22Rv1 (cell line): ENCODE measurements at regions not wholly inside any gene's neighbourhood (a gene's known extent, or its start where the extent isn't known, plus 50 kb on each side); places are given as distances from the start of the nearest gene placed in this dataset.

Source experiments
- H3K27ac ChIP-seq: fragments of 450-650 bp; 2 replicates; pipeline ENCODE4 v1.5.1; 2017
- CTCF ChIP-seq: fragments of 450-650 bp; IDR thresholded peaks from 2 replicates; pipeline ENCODE4 v1.5.1; 2017; ENCODE audit warnings: mild to moderate bottlenecking
- ZFX ChIP-seq: fragments of 450-650 bp; IDR thresholded peaks from 2 replicates; pipeline ENCODE4 v1.6.1; 2017; ENCODE audit warnings: antibody characterized with exemption, borderline replicate concordance

GRCh38 chr13:57857945-57858344, 226.4 kb downstream of the PCDH17 start:
- no peak overlapping the region for H3K27ac ChIP-seq
- TF ChIP-seq ZFX (no peak), CTCF (no peak)

GRCh38 chr13:57858376-57858775, 226.8 kb downstream of the PCDH17 start:
- no peak for TF ChIP-seq ZFX
- TF ChIP-seq CTCF = no peak
- H3K27ac ChIP-seq = no peak overlapping the region

GRCh38 chr13:57862879-57863278, 231.3 kb downstream of the PCDH17 start:
- no peak overlapping the region for H3K27ac ChIP-seq
- TF ChIP-seq ZFX (no peak), CTCF (no peak)

- TF ChIP-seq ZFX (no peak), CTCF (no peak)
- H3K27ac ChIP-seq = no peak overlapping the region
Observed at GRCh38 chr13:57865600-57866294, 234.2 kb downstream of the PCDH17 start.

- no peak for TF ChIP-seq CTCF
- TF ChIP-seq ZFX = no peak
- no peak overlapping the region for H3K27ac ChIP-seq
Observed at GRCh38 chr13:57874530-57874929, 243.0 kb downstream of the PCDH17 start.

- TF ChIP-seq CTCF = no peak
- TF ChIP-seq ZFX = no peak
- H3K27ac ChIP-seq = no peak overlapping the region
Observed at GRCh38 chr13:57877601-57878000, 246.1 kb downstream of the PCDH17 start.

- no peak overlapping the region for H3K27ac ChIP-seq
Observed at GRCh38 chr13:57878291-57878690, 246.7 kb downstream of the PCDH17 start.

More at GRCh38 chr13:57878291-57878690, 246.7 kb downstream of the PCDH17 start:
- TF ChIP-seq CTCF (no peak), ZFX (no peak)
